Neuron (in vitro differentiated cells): ENCODE measurements at regions not wholly inside any gene's neighbourhood (a gene's known extent, or its start where the extent isn't known, plus 50 kb on each side); places are given as distances from the start of the nearest gene placed in this dataset.

Experiments
- H2AFZ ChIP-seq: one replicate; pipeline ENCODE4 v1.6.1; 2013; ENCODE audit warnings: low read depth, mild to moderate bottlenecking, inconsistent platforms, low read length, moderate library complexity
- H3K27me3 ChIP-seq: one replicate; pipeline ENCODE4 v1.6.1; 2013; ENCODE audit warnings: low read length; ENCODE audit not compliant: insufficient read depth
- H3K36me3 ChIP-seq: one replicate; pipeline ENCODE4 v1.6.1; 2013; ENCODE audit warnings: low read length; ENCODE audit not compliant: insufficient read depth
- H3K4me1 ChIP-seq: one replicate; pipeline ENCODE4 v1.6.1; 2013; ENCODE audit warnings: low read length; ENCODE audit not compliant: insufficient read depth
- H3K4me3 ChIP-seq: 2 replicates; pipeline ENCODE4 v1.5.1; 2013; ENCODE audit warnings: mild to moderate bottlenecking, low read length, moderate library complexity
- H3K9me3 ChIP-seq: one replicate; pipeline ENCODE4 v1.6.1; 2013; ENCODE audit warnings: low read length

DNA sequence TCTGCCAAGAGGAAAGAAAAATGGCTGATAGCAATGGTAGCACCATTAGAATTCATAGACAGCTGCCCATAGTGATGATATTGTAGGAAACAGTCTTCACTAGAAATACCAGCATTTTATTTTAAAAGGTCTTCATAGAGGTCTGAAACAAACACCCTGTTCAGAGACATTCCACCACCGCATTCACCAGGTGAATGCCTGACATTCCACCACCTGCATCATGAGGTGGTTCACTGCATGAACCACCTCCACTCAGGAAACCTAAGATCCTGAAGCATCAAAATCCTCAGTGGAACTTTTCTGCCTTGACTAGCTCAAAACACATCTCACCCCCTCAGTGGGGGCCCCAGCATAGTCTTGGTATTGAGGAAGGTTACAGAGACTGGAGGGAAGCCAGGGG, 91.5 kb upstream of the COX10 start:
- Histone ChIP-seq H3K27me3 (no peaks in the 10 kb centered on the region), H3K4me1 (no peaks in the 10 kb centered on the region), H3K36me3 (no peaks in the 10 kb centered on the region), H3K9me3 (peaks cover 2% of the 10 kb centered on the region), H2AFZ (no peak overlapping the region), H3K4me3 (no peak overlapping the region)

DNA sequence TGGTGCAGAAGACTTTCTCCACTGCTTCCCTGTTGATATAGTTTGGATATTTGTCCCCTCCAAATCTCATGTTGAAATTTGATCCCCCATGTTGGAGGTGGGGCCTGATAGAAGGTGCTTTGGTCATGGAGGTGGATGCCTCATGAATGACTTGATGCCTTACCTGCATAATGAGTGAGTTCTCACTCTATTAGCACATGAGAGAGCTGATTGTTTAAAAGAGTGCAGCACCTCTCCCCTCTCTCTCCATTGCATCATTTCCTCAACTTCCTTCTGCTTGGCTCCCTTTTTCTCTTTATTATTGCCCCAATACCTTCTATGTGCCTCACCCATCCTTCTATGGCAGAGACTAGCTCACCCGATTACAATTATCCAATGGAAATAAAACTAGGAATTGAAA, 90.8 kb upstream of the COX10 start:
- Histone ChIP-seq H3K27me3 (no peaks in the 10 kb centered on the region), H3K36me3 (no peaks in the 10 kb centered on the region), H3K4me1 (no peaks in the 10 kb centered on the region), H2AFZ (no peak overlapping the region), H3K9me3 (peaks cover 2% of the 10 kb centered on the region), H3K4me3 (no peak overlapping the region)

DNA sequence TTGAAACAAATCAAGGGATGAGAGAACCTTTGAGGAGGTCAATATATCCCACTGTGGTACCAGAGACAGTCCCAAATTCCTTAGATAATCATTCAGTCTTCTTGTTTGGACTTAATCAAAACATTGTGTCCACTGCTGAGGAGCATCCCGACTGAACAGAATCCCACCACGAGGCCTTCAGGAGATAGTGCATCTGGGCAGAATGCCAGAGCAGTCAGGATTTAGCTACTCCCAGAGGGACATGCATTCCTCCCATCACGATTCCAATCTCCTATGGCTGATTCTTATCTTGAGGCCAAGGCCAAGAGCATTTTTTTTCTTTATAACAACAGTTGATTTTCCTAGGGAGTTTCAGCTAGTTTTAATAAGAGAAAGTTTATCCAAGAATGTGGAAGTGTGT, 87.4 kb upstream of the COX10 start:
- Histone ChIP-seq H2AFZ (no peak overlapping the region), H3K27me3 (no peaks in the 10 kb centered on the region), H3K4me1 (no peaks in the 10 kb centered on the region), H3K36me3 (no peaks in the 10 kb centered on the region), H3K4me3 (no peak overlapping the region), H3K9me3 (peaks cover 2% of the 10 kb centered on the region)

DNA sequence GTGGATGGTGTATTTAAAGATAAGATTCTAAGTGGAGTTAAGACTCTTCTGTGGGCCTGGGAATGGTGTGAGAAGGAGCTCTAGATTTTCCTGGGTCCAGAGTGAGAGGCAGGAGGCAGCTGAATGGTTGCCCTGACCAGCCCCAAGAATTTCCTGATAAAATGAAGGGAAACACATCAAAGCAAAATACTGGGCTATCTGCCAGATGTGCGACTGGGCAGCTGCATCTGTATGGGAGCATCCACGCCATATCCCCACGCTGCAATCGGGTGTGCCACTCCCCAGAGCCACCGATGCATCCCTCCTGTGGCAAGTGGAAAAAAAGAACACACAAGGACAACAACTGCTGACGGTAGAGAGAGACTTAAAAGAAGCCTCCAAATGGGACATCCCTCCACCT, 84.3 kb upstream of the COX10 start:
- Histone ChIP-seq H3K4me1 (no peaks in the 10 kb centered on the region), H3K4me3 (no peak overlapping the region), H2AFZ (no peak overlapping the region), H3K27me3 (no peaks in the 10 kb centered on the region), H3K36me3 (no peaks in the 10 kb centered on the region), H3K9me3 (peaks cover 2% of the 10 kb centered on the region)

DNA sequence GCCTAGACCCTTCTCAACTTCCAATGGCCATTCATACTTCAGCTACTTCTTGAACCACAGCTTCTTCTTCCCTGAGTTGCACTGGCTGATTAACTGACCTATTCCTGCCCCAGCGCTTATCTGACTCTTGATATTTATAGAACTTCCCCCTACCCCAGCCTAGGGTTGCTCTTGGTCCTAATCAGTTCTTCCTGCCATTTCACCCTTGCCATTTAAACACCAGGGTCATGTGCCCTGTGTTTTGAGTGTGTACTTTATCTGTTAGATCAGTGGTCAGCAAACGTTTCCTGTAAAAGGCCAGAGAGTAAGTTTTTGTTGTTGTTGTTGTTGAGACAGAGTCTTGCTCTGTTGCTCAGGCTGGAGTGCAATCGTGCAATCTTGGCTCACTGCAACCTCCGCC, 82.4 kb upstream of the COX10 start:
- no peaks in the 10 kb centered on the region for H3K4me1 ChIP-seq
- no peaks in the 10 kb centered on the region for H3K36me3 ChIP-seq
- H3K27me3 ChIP-seq, result no peaks in the 10 kb centered on the region
- H3K9me3 ChIP-seq, result no peaks in the 10 kb centered on the region
- H3K4me3 ChIP-seq, result no peak overlapping the region
- H2AFZ ChIP-seq, result no peak overlapping the region

DNA sequence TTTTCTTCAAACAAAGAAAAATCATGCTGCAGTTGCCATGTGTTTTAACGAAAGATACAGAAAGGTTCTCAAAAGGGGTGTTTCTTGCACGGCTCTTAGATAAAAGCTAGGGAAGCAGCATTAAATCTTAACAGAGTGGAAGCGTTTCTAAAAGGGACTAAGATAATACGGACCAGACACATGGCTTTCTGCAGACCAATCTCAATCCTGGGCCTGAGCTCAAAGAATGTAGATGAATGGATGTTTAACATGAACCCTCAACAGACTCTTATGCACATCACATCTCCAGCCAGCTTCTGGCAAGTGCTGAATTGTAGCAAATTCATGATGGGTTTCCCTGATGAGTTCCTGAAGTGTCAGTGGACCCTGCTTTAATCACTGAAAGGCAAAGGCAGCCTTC, 80.2 kb upstream of the COX10 start:
- H3K36me3 ChIP-seq, result no peaks in the 10 kb centered on the region
- no peaks in the 10 kb centered on the region for H3K9me3 ChIP-seq
- H3K4me1 ChIP-seq, result no peaks in the 10 kb centered on the region
- no peak overlapping the region for H3K4me3 ChIP-seq
- H2AFZ ChIP-seq, result no peak overlapping the region
- no peaks in the 10 kb centered on the region for H3K27me3 ChIP-seq

DNA sequence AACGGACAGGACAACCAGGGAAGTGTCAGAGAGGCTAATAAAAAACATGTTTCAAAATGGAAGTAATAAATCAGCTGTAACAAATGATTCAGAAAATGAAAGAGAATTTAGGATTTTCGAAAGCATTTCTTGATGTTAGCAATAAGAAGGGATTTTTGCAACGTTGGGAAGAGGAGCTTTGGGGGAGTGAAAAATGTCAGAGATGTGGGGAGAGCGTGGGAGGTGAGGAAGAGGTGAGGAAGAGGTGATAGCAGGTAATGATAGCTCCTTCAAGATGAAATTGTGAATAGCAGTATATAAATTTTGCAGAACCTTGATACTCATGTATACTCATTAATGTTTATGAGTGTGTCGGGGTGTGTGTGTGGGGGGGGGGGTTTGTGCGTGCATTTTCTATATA, 76.2 kb upstream of the COX10 start:
- H2AFZ ChIP-seq, result no peak overlapping the region
- no peak overlapping the region for H3K4me3 ChIP-seq
- H3K4me1 ChIP-seq, result peaks cover 16% of the 10 kb centered on the region
- no peaks in the 10 kb centered on the region for H3K9me3 ChIP-seq
- no peaks in the 10 kb centered on the region for H3K36me3 ChIP-seq
- no peaks in the 10 kb centered on the region for H3K27me3 ChIP-seq

DNA sequence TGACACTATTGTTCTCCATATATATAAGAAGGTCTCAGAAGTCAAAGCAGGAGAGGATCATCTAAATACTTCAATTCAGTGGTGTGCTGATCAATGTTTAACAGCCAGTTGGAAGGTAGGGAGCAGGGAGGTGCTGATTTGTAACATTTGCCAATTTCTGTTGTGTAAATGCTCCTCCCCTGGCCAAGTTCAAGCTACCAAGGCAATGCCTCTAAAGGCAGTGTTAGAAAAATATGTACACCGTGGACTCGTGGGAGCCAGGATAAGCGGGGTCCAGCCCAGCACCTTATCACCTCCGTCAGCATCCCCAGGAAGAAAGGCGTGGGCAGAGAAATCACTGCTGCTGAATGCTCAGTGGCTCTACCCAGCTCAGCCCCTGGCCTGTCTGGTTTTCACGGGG, 75.3 kb upstream of the COX10 start:
- no peak overlapping the region for H2AFZ ChIP-seq
- H3K4me3 ChIP-seq, result no peak overlapping the region
- no peaks in the 10 kb centered on the region for H3K36me3 ChIP-seq
- H3K4me1 ChIP-seq, result peaks cover 16% of the 10 kb centered on the region
- H3K27me3 ChIP-seq, result no peaks in the 10 kb centered on the region
- no peaks in the 10 kb centered on the region for H3K9me3 ChIP-seq

DNA sequence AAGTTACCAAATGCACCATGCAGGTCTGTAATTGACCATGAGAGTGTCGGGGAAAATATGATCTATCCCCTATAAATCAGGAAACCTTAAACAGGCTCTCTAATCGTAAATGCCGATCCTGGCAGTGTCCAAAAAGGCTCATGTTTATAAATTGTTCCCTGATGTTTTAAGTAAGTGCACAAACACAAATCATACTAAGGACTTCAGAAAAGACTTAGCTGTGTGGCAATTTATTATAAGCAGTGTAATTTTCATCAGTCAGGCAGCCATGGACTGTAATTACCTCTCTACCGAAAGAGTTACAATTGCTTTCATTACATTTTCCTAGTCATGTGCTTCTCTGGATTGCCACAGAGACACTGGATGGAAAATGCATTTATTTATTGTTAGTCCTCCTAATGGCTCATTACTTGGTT, 73.4 kb upstream of the COX10 start:
- H3K4me1 ChIP-seq, result peaks cover 16% of the 10 kb centered on the region
- no peak overlapping the region for H3K4me3 ChIP-seq

DNA sequence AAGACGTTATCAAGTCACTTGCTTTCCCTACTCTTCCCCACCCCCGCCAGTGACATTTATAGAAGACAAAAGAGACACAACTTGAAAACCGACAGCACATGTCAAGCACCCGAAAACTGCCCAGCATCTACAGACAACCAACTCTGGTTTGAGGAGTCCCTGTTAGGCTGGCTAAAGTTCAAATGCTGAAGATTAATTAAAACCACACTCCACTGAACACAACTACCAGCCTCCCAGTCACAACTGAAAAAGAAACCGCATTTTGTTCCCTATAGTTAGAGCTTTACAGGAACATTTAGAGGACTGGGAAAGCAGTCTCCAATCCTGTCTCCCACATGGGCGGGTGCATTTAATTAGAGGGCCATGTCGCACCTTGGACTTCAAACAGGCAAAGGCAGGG, 73.0 kb upstream of the COX10 start:
- Histone ChIP-seq H3K9me3 (no peaks in the 10 kb centered on the region), H3K4me3 (no peak overlapping the region), H3K36me3 (no peaks in the 10 kb centered on the region), H3K4me1 (peaks cover 16% of the 10 kb centered on the region), H3K27me3 (no peaks in the 10 kb centered on the region), H2AFZ (no peak overlapping the region)

More for the DNA sequence above, 73.4 kb upstream of the COX10 start:
- no peaks in the 10 kb centered on the region for H3K27me3 ChIP-seq
- no peaks in the 10 kb centered on the region for H3K36me3 ChIP-seq
- H2AFZ ChIP-seq, result no peak overlapping the region
- H3K9me3 ChIP-seq, result no peaks in the 10 kb centered on the region

DNA sequence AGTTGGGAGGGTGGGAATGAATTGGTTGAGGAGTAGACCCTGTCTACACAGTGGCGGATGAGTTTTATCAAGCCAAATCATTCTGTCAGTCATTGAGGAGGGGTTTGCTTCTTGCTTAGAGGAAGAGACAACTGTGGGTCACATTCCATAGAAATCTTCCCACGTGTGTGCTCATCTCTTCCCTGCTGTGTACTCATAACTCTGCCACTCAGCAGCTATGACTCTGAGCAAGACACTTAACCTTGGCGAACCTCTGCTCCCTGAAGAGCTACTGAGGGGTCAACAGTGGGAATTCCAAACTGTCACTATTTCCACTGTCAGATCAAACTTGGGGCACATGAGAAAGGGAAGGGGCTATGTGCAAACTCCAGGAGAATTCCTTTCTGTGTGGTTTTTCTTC, 72.6 kb upstream of the COX10 start:
- H3K36me3 ChIP-seq, result no peaks in the 10 kb centered on the region
- H3K27me3 ChIP-seq, result no peaks in the 10 kb centered on the region
- no peak overlapping the region for H2AFZ ChIP-seq
- H3K4me3 ChIP-seq, result no peak overlapping the region
- H3K4me1 ChIP-seq, result peaks cover 16% of the 10 kb centered on the region
- H3K9me3 ChIP-seq, result no peaks in the 10 kb centered on the region

DNA sequence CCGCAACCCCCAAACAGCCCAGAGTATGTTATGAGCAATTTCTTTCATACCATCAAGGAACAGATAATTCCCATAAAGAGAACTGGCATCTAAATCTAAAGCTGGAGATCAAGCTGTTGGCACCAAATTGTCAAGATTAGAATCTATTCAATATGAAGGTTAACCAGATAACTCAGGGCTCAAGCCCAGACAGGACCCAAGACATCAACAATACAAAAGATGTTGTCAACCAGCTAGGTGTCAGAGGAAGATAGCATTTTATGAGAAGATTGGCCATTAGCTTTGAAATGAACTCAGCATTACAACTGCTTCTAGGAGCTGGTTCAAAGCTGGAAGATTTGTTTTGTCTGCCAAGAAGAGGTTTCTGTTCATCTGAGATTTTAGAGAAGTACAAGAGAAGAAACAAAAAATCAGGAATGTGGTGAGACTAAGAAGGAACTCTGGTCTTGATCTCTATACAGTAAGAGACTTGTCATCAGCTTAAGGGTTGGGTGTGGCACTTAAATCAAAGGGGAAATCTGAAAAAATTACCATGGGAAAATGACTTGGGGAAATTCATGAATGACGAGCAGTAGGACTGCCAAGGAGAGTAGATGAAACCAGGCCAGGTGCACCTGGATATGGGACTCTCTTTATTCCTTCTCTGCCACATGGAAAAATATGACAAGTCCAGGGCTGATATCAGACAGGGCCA, 64.2 kb upstream of the COX10 start:
- Histone ChIP-seq H3K27me3 (no peaks in the 10 kb centered on the region), H3K4me1 (no peaks in the 10 kb centered on the region), H3K36me3 (no peaks in the 10 kb centered on the region), H2AFZ (no peak overlapping the region), H3K9me3 (no peaks in the 10 kb centered on the region), H3K4me3 (no peak overlapping the region)

DNA sequence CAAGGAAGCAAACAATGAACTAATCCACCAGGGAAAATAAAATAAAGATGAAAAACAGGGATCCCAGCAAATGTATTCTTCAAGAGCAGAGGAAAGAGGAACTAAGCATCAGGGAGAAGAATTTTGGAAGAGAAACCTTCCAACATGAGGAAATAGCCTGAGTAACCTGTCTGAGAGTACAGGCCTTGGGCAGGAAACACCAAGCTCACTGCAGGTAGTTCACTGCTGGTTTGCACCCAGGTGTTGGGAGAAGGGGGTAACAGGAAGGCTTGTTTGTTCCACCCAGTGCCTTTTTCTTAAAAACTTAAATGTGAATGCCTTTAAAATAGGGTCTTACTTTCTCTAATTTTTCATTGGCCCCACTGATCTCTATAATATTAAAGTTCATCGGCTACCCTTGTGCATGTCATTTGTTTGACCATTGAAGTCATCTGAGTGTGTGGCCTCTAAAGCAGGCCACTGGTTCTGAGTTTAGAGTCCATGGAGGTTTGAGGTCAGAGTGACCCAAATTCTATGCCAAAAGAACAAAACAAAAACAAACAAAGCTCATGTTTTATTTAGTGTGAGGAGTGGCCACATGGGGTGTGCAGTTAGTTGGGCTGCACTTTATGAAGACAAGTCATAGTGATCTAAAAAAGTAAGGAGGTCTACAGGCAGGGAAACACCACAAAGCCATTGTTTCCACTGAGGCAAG, 62.9 kb upstream of the COX10 start:
- no peak overlapping the region for H2AFZ ChIP-seq
- no peaks in the 10 kb centered on the region for H3K27me3 ChIP-seq
- H3K4me3 ChIP-seq, result no peak overlapping the region
- no peaks in the 10 kb centered on the region for H3K36me3 ChIP-seq
- H3K9me3 ChIP-seq, result no peaks in the 10 kb centered on the region
- no peaks in the 10 kb centered on the region for H3K4me1 ChIP-seq

DNA sequence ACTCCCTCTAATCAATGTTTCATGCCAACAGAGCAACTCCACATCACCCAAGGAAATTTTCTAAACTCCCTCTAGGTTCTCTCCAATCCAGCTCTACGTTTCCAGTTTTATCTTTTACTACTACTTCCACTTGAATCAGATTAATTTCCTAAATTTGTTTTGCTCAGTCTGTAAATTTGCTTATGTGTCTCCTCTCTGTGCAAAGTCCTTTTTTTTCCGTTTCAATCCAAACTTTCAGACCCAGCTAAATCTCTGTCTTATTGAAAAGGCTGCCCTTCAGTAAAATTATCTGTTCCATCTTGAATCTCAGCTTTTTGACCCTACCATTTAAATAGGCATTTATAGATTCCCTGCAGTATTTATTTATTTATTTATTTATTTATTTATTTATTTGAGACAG, 61.4 kb upstream of the COX10 start:
- Histone ChIP-seq H3K27me3 (no peaks in the 10 kb centered on the region), H2AFZ (no peak overlapping the region), H3K9me3 (no peaks in the 10 kb centered on the region)

More for the DNA sequence above, 61.4 kb upstream of the COX10 start:
- Histone ChIP-seq H3K4me1 (no peaks in the 10 kb centered on the region), H3K36me3 (no peaks in the 10 kb centered on the region), H3K4me3 (no peak overlapping the region)
